Stimulated activated CD4-positive, alpha-beta T cell treated with anti-CD3 and anti-CD28 coated beads, Interleukin-2, amount 100 ng/mL, for 24 hours (primary cell): ENCODE measurements at regions not wholly inside any gene's neighbourhood (a gene's known extent, or its start where the extent isn't known, plus 50 kb on each side); places are given as distances from the start of the nearest gene placed in this dataset.

Experiments
- DNase-seq, 2 donors: peaks; one replicate each; pipeline ENCODE4 v3.0.0-alpha.2; 2020

- DNase-seq: no peak
These were observed 1465.0 kb downstream of the EFNB2 start for GRCh38 chr13:105070452-105070851.

- no peak for DNase-seq
These were observed 1466.4 kb downstream of the EFNB2 start for GRCh38 chr13:105069106-105069505.

- no peak for DNase-seq
These were observed 1471.8 kb downstream of the EFNB2 start for GRCh38 chr13:105063676-105064075.

GRCh38 chr13:105059786-105060185, 1475.7 kb downstream of the EFNB2 start:
- no peak for DNase-seq

GRCh38 chr13:105058517-105058916, 1476.9 kb downstream of the EFNB2 start:
- DNase-seq: no peak

GRCh38 chr13:105052711-105053110, 1482.8 kb downstream of the EFNB2 start:
- DNase-seq: no peak

- DNase-seq: no peak
These were observed 1484.8 kb downstream of the EFNB2 start for GRCh38 chr13:105050686-105051085.

- DNase-seq: no peak
These were observed 1486.8 kb downstream of the EFNB2 start for GRCh38 chr13:105048677-105049076.

- DNase-seq: no peak
These were observed 1487.7 kb downstream of the EFNB2 start for GRCh38 chr13:105047676-105048295.

GRCh38 chr13:105037110-105037509, 1498.4 kb downstream of the EFNB2 start:
- no peak for DNase-seq

GRCh38 chr13:105035092-105035491, 1500.4 kb downstream of the EFNB2 start:
- DNase-seq: no peak

GRCh38 chr13:105033999-105034398, 1501.5 kb downstream of the EFNB2 start:
- no peak for DNase-seq

- no peak for DNase-seq
These were observed 1504.2 kb downstream of the EFNB2 start for GRCh38 chr13:105031306-105031705.

- DNase-seq: no peak
These were observed 1504.6 kb downstream of the EFNB2 start for GRCh38 chr13:105030851-105031250.

GRCh38 chr13:105019073-105019472, 1516.4 kb downstream of the EFNB2 start:
- no peak for DNase-seq

- DNase-seq: no peak
These were observed 1519.2 kb downstream of the EFNB2 start for GRCh38 chr13:105016266-105016665.

GRCh38 chr13:105008604-105009003, 1526.9 kb downstream of the EFNB2 start:
- DNase-seq: no peak

- DNase-seq: no peak
These were observed 1528.2 kb downstream of the EFNB2 start for GRCh38 chr13:105007166-105007808.

GRCh38 chr13:104996022-104996421, 1539.4 kb downstream of the EFNB2 start:
- DNase-seq: no peak

GRCh38 chr13:104993708-104994107, 1541.8 kb downstream of the EFNB2 start:
- no peak for DNase-seq

GRCh38 chr13:104987621-104988020, 1547.8 kb downstream of the EFNB2 start:
- no peak for DNase-seq

GRCh38 chr13:104984296-104984818, 1551.1 kb downstream of the EFNB2 start:
- peak in 1 of 2 donors; percentile 44 for DNase-seq

- no peak for DNase-seq
These were observed 1551.9 kb downstream of the EFNB2 start for GRCh38 chr13:104983601-104984000.

GRCh38 chr13:104980586-104980985, 1554.9 kb downstream of the EFNB2 start:
- no peak for DNase-seq
